Stimulated activated CD8-positive, alpha-beta memory T cell treated with anti-CD3 and anti-CD28 coated beads, Interleukin-4, amount 100 ng/mL, for 48 hours (primary cell): ENCODE measurements at regions not wholly inside any gene's neighbourhood (a gene's known extent, or its start where the extent isn't known, plus 50 kb on each side); places are given as distances from the start of the nearest gene placed in this dataset.
A peak's percentile ranks its signal among the peaks of the same experiment; 100 is the strongest.

Source experiments
- DNase-seq: peaks from one replicate; pipeline ENCODE4 v3.0.0-alpha.2; 2020

GRCh38 chr2:8076448-8077342 lies 605.2 kb upstream of the ID2 start:
- DNase-seq = no peak

GRCh38 chr2:8078705-8079104 lies 603.2 kb upstream of the ID2 start:
- DNase-seq = no peak

GRCh38 chr2:8080063-8080462 lies 601.8 kb upstream of the ID2 start:
- no peak for DNase-seq

- DNase-seq = no peak
Observed at GRCh38 chr2:8081130-8081529, 600.7 kb upstream of the ID2 start.

- no peak for DNase-seq
Observed at GRCh38 chr2:8082840-8083239, 599.0 kb upstream of the ID2 start.

GRCh38 chr2:8086357-8086756 lies 595.5 kb upstream of the ID2 start:
- no peak for DNase-seq

GRCh38 chr2:8086796-8087479 lies 594.9 kb upstream of the ID2 start:
- no peak for DNase-seq

GRCh38 chr2:8087480-8087840 lies 594.4 kb upstream of the ID2 start:
- no peak for DNase-seq

GRCh38 chr2:8088810-8089209 lies 593.0 kb upstream of the ID2 start:
- no peak for DNase-seq

- DNase-seq = no peak
Observed at GRCh38 chr2:8089596-8089995, 592.3 kb upstream of the ID2 start.

- DNase-seq = peak; percentile 76
Observed at GRCh38 chr2:8090748-8091700, 590.8 kb upstream of the ID2 start.

GRCh38 chr2:8094526-8094925 lies 587.3 kb upstream of the ID2 start:
- DNase-seq = no peak

GRCh38 chr2:8095978-8096377 lies 585.9 kb upstream of the ID2 start:
- DNase-seq = no peak

GRCh38 chr2:8096484-8096883 lies 585.4 kb upstream of the ID2 start:
- DNase-seq = no peak

- DNase-seq = no peak
Observed at GRCh38 chr2:8098476-8099266, 583.2 kb upstream of the ID2 start.

- no peak for DNase-seq
Observed at GRCh38 chr2:8099267-8099582, 582.6 kb upstream of the ID2 start.

- no peak for DNase-seq
Observed at GRCh38 chr2:8101614-8102277, 580.1 kb upstream of the ID2 start.

- DNase-seq = no peak
Observed at GRCh38 chr2:8102470-8102869, 579.4 kb upstream of the ID2 start.

- DNase-seq = no peak
Observed at GRCh38 chr2:8103085-8103708, 578.7 kb upstream of the ID2 start.

GRCh38 chr2:8107150-8107549 lies 574.7 kb upstream of the ID2 start:
- DNase-seq = no peak

- no peak for DNase-seq
Observed at GRCh38 chr2:8107621-8108378, 574.1 kb upstream of the ID2 start.
